Gastroesophageal sphincter (tissue), 3 donors: ENCODE measurements at regions not wholly inside any gene's neighbourhood (a gene's known extent, or its start where the extent isn't known, plus 50 kb on each side); places are given as distances from the start of the nearest gene placed in this dataset.

Source experiments
- CTCF ChIP-seq, 4 experiments: fragments of 200-600 bp in 2 of 4; fragments of 450-650 bp in 2 of 4; sonication (generic) in 1 of 4; IDR thresholded peaks; one replicate each; pipeline ENCODE4 v1.5.1; 2017 to 2019; ENCODE audit warnings: antibody characterized with exemption in 4 of 4, mild to moderate bottlenecking in 2 of 4, moderate library complexity in 2 of 4
- POLR2A ChIP-seq, 2 donors: fragments of 450-650 bp; IDR thresholded peaks; one replicate each; pipeline ENCODE4 v1.6.1; 2017; ENCODE audit warnings: antibody characterized with exemption in 2 of 2, mild to moderate bottlenecking in 2 of 2, moderate library complexity in 1 of 2
- POLR2AphosphoS5 ChIP-seq: sonication (generic); formaldehyde crosslinking; IDR thresholded peaks from one replicate; pipeline ENCODE4 v1.6.1; 2017; ENCODE audit warnings: antibody characterized with exemption

GRCh38 chr21:39053126-39053525 is 130.1 kb downstream of the PSMG1 start:
- TF ChIP-seq POLR2AphosphoS5, result no peak
- TF ChIP-seq CTCF (IDR thresholded peaks at IDR 0.05), result no peak
- no peak for TF ChIP-seq POLR2A (IDR thresholded peaks at IDR 0.05)
